ENCODE measurements at regions not wholly inside any gene's neighbourhood (a gene's known extent, or its start where the extent isn't known, plus 50 kb on each side); places are given as distances from the start of the nearest gene placed in this dataset.
A peak's percentile ranks its signal among the peaks of the same experiment; 100 is the strongest.

DNA sequence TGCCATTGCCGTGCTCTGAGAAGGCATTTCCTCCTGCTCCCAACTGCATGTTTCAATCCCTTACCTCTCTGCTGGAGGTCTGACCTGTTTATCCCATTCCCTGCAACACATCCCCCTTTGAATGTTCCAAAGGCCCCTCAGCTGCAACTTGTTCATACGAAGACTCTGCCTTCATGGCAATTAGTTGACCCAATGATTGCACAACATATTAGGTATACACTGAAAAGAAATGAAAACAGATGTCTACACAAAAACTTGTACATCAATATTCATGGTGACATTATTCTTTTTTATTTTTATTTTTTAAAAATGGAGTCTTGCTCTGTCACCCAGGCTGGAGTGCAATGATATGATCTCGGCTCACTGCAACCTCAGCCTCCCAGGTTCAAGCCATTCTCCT, 54.9 kb upstream of the STX18 start:
- Histone ChIP-seq H3K4me1 (ENCODE audit: control insufficient read depth, insufficient read depth, low read length) (peaks cover 8% of the 10 kb centered on the region), H3K27ac (ENCODE audit: low read length) (no peak overlapping the region), H3K36me3 (ENCODE audit: control insufficient read depth, insufficient read depth, low read length) (no peaks in the 10 kb centered on the region), H3K27me3 (ENCODE audit: control insufficient read depth, insufficient read depth, low read length) (no peaks in the 10 kb centered on the region), H3K4me3 (ENCODE audit: low read length) (no peak overlapping the region), H3K9me3 (replicated peaks; ENCODE audit: control insufficient read depth, low read depth, low read length) (peaks cover 3% of the 10 kb centered on the region)
- DNase-seq = no peak
- WGBS (ENCODE audit: insufficient coverage) = 96% methylated on average over 2 of the region's 3 CpGs

DNA sequence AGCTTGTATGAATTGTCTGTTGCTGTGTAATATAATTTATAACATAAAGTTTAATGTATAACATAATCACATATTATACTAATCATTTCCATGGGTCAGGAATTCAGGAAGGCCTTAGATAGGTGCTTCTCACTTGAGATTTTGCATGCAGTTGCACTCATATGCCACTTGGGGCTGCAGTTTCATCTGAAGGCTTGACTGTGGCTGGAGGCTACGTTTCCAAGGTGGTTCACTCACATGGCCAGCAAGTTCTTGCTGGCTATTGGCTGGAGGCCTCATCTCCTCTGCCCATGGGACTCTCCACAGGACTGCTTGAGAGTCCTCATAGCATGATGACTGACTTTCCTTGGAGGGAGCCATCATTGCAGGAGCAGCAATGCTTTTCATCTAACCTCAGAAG, 53.4 kb upstream of the STX18 start:
- Histone ChIP-seq H3K4me3 (ENCODE audit: low read length) (no peak overlapping the region), H3K4me1 (ENCODE audit: control insufficient read depth, insufficient read depth, low read length) (peaks cover 8% of the 10 kb centered on the region), H3K27me3 (ENCODE audit: control insufficient read depth, insufficient read depth, low read length) (no peaks in the 10 kb centered on the region), H3K27ac (ENCODE audit: low read length) (no peak overlapping the region), H3K9me3 (replicated peaks; ENCODE audit: control insufficient read depth, low read depth, low read length) (peaks cover 3% of the 10 kb centered on the region), H3K36me3 (ENCODE audit: control insufficient read depth, insufficient read depth, low read length) (no peaks in the 10 kb centered on the region)
- 92% methylated on average over 1 of the region's 1 CpG for WGBS (ENCODE audit: insufficient coverage)
- no peak for DNase-seq

DNA sequence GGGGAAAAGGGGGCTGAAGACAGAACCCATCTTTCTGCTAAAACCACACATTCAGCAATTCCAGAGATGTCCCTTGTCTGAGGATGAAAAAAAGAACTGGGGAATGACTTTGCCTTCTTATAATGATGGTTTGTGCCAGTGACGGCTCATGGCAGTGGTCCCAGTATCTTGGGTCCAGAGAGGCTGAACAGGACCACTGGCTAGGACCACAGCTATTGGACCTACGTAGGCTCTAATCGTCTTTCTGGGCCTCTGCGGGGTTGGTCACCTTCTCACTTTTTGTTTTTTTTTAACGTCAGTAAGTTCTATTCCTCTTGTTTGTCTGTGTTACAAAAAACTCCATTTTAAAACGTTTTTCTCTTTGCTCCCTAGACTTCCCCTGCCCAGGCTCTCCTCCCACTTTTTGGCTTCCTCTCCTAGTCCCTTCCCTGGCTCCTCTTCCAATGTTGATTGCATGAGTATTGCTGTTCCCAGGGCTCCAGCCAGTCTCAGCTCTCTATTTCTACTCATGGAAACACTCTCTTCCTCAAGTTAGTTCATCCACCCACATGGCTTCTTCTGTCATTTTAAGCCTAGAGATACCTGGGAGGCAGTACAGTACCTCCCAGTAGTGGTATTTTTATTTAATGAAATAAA, 52.6 kb upstream of the STX18 start:
- H3K27ac ChIP-seq (ENCODE audit: low read length) = peak overlapping the region; percentile 5
- no peaks in the 10 kb centered on the region for H3K27me3 ChIP-seq (ENCODE audit: control insufficient read depth, insufficient read depth, low read length)
- no peak overlapping the region for H3K4me3 ChIP-seq (ENCODE audit: low read length)
- WGBS (ENCODE audit: insufficient coverage) = 71% methylated on average over 4 of the region's 6 CpGs
- peak; percentile 93 for DNase-seq
- H3K4me1 ChIP-seq (ENCODE audit: control insufficient read depth, insufficient read depth, low read length) = peaks cover 8% of the 10 kb centered on the region
- H3K36me3 ChIP-seq (ENCODE audit: control insufficient read depth, insufficient read depth, low read length) = no peaks in the 10 kb centered on the region
- peaks cover 3% of the 10 kb centered on the region for H3K9me3 ChIP-seq (replicated peaks; ENCODE audit: control insufficient read depth, low read depth, low read length)

DNA sequence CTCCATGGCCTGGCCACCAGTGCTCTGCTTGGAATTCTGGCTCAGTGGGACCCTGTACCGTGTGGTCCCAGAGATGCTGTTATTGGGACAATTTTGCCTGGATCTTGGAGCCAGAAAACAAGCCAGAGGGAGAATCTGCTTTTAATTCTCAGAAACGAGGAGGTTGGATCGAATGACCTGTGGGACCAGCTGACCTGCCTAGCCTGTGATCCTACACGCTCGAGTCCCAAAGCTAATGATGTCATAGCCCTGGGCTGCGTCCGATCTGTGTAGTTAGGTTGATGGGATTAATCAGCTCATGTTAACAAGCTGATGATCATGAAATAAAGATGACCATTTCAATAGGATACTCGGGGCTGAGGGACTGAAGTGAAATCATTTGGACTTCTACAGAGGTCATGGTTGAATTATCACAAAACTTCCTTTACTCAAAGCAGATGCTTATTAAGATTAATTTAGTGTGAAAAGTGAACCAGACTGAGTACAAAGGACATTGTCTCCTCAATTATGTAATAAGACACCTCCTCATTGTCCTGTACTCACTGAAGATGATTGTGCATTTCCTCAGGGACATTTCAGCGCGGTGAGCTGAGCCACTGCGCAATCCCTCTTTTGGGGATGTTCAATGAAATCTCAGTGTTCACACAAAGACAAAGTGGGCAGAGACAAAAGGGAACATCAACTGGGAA, 51.9 kb upstream of the STX18 start:
- whole genome bisulfite sequencing (ENCODE audit: insufficient coverage) = 51% methylated on average over 6 of the region's 11 CpGs
- Histone ChIP-seq H3K27me3 (ENCODE audit: control insufficient read depth, insufficient read depth, low read length) (no peaks in the 10 kb centered on the region), H3K9me3 (replicated peaks; ENCODE audit: control insufficient read depth, low read depth, low read length) (peaks cover 3% of the 10 kb centered on the region), H3K27ac (ENCODE audit: low read length) (peak overlapping the region; percentile 35), H3K4me1 (ENCODE audit: control insufficient read depth, insufficient read depth, low read length) (peaks cover 6% of the 10 kb centered on the region), H3K36me3 (ENCODE audit: control insufficient read depth, insufficient read depth, low read length) (no peaks in the 10 kb centered on the region), H3K4me3 (ENCODE audit: low read length) (no peak overlapping the region)
- DNase-seq = peak; percentile 80

DNA sequence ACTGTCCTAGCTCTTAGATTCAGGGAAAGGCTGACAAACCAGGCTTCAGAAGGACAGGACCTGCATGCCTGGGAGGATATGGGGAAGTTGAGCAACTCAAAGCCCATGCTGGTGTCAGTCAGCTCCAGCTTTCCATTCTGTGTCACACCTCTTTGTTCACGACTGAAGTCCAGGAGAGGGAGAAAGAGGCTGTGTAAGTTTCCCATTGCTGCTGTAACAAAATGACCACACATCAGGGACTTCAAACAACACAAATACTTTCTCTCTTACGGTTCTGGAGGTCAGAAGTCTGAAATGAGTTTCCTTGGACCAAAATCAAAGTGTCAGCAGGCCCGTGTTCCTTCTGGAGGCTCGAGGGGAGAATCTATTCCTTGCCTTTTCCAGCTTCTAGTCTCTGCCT, 50.6 kb upstream of the STX18 start:
- Histone ChIP-seq H3K9me3 (replicated peaks; ENCODE audit: control insufficient read depth, low read depth, low read length) (peaks cover 3% of the 10 kb centered on the region), H3K4me3 (ENCODE audit: low read length) (no peak overlapping the region), H3K4me1 (ENCODE audit: control insufficient read depth, insufficient read depth, low read length) (peaks cover 2% of the 10 kb centered on the region), H3K36me3 (ENCODE audit: control insufficient read depth, insufficient read depth, low read length) (no peaks in the 10 kb centered on the region), H3K27ac (ENCODE audit: low read length) (no peak overlapping the region), H3K27me3 (ENCODE audit: control insufficient read depth, insufficient read depth, low read length) (no peaks in the 10 kb centered on the region)
- WGBS (ENCODE audit: insufficient coverage) = 40% methylated on average over 3 of the region's 4 CpGs
- no peak for DNase-seq
